Uterus (tissue), 2 donors: ENCODE measurements at regions not wholly inside any gene's neighbourhood (a gene's known extent, or its start where the extent isn't known, plus 50 kb on each side); places are given as distances from the start of the nearest gene placed in this dataset.

Experiments used
- POLR2A ChIP-seq, 2 donors: fragments of 450-650 bp; IDR thresholded peaks; one replicate each; pipeline ENCODE4 v1.6.1; 2016; ENCODE audit warnings: antibody characterized with exemption in 2 of 2, mild to moderate bottlenecking in 1 of 2, moderate library complexity in 1 of 2
- TF ChIP-seq, protein P1 (sequence below), 4 experiments: fragments of 200-600 bp in 2 of 4; fragments of 450-650 bp in 2 of 4; sonication (generic) in 2 of 4; IDR thresholded peaks; one replicate each; pipeline ENCODE4 v1.5.1; 2016 to 2019; ENCODE audit warnings: antibody characterized with exemption in 4 of 4, mild to moderate bottlenecking in 2 of 4, moderate library complexity in 1 of 4

DNA sequence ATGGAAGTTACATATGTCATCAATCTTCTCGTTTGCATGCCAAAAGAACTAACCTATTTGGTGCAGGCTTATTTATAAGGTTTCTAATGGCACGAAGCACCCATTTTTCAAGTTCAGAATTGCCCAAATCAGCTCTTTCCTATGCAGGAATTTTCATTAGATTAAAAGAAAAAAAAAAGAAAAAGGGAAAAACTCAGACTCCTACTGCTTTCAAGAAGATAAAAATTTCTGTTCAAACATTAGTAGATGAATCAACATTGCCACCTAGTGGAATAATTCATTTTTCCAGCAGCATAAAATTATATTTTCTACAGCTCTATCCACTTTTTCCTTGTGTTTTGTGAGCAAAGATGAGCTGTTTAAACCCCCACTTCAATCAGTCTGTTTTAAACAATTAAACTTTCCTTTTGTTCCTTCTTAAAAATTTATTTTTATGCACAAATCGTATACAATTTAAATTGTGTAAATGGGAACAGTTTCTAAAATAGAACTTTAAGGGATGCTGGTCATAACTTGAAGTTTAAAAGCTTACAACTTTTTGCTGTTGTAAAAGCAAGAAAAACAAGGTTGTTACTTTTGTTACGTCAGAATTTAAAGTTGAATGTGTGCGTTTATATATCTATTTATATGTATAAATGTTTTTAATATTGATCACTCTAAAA lies 309.9 kb downstream of the ARAP2 start:
- TF ChIP-seq, protein P1, sequence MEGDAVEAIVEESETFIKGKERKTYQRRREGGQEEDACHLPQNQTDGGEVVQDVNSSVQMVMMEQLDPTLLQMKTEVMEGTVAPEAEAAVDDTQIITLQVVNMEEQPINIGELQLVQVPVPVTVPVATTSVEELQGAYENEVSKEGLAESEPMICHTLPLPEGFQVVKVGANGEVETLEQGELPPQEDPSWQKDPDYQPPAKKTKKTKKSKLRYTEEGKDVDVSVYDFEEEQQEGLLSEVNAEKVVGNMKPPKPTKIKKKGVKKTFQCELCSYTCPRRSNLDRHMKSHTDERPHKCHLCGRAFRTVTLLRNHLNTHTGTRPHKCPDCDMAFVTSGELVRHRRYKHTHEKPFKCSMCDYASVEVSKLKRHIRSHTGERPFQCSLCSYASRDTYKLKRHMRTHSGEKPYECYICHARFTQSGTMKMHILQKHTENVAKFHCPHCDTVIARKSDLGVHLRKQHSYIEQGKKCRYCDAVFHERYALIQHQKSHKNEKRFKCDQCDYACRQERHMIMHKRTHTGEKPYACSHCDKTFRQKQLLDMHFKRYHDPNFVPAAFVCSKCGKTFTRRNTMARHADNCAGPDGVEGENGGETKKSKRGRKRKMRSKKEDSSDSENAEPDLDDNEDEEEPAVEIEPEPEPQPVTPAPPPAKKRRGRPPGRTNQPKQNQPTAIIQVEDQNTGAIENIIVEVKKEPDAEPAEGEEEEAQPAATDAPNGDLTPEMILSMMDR (IDR thresholded peaks at IDR 0.05): peak in 2 of 4 experiments; percentile 20 to 42
- TF ChIP-seq POLR2A (IDR thresholded peaks at IDR 0.05): no peak
